GM18519 (cell line): ENCODE measurements at regions not wholly inside any gene's neighbourhood (a gene's known extent, or its start where the extent isn't known, plus 50 kb on each side); places are given as distances from the start of the nearest gene placed in this dataset.

Experiments used
- ATAC-seq: cut with Tn5 transposase; IDR thresholded peaks from one replicate; pipeline ENCODE4 v1.9.1; 2021; ENCODE audit warnings: mild to moderate bottlenecking, moderate library complexity; ENCODE audit not compliant: unreplicated experiment, low FRiP score

DNA sequence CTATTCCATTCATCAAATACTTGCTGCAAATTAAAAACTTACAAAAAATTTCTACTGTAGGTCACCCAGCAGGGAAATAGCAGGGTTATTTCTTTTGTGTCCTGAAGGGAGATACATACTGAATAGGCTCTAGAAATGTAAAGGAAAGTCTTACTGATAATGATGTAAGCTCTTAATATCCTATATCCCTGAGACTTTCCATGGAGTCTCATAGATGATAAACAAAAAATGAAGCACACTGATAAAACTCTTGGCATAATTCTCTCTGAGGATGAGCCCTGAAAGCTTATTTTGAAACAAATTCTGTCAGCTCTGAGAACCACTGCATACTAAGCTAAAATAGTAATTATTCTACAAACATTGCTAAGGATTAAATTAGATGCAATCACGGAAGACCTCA, 819.6 kb upstream of the PTPRD start:
- ATAC-seq, result no peak

DNA sequence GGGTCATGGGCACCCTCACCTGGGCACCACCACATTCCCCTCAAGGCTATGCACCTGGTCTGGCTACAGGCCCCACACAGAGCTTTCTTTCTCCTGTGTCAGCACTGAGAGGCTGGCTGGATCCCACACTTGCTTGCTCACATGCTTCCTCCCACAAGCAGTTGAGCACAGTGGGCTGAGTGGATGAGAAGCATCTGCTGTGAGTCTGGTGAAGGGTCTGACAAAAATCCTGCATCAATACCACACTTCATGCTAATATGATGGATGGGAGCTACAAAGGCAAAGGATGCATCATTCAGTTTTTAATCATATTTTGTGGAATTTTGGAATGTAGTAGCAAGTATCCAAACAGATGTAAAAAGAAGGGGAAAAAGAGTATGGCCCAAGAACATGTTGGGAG, 830.8 kb upstream of the PTPRD start:
- ATAC-seq, result no peak

DNA sequence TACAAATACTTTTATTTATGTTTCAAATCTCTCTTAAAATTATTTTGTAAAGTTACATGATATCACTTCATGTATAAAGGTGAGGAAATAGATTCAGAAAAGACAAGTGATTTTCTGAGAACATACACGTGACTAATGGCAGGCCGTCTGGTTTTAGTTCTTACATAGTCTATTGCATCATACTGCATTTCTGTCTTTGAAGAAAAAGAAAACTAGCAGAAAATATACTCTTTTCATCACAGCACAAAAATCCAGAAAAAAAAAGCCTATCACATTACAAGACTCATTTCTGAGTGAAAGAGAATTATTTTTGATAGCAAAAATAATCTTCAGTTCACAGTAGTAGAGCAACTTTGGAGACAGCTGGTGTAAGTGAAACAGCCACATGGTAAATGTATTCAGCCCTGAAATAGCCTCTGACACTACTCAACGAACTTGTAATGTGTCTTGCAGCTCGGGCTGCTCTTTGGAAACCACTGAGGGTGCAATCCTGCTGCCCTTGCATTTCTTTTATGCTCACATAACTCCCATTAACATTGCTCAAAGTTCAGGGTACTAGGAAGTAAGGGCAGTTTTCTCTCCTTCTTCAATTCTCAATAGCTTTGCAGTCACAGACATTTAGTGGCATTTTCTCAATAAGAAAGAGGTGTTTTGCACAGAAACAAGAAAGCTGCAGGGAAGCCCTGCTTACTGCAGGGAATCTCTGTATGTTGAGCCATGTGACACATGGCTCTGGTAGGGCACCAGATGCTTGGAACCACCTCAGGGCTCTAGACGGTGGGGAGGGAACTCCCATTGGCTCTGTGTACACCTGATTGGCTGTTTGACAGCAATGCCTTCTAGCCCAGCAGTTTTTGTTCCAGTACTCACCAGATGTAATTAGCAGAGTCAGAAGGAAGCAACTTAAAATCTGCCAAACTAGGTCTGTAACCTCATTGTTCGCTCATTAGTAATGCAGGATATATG, 845.3 kb upstream of the PTPRD start:
- no peak for ATAC-seq

DNA sequence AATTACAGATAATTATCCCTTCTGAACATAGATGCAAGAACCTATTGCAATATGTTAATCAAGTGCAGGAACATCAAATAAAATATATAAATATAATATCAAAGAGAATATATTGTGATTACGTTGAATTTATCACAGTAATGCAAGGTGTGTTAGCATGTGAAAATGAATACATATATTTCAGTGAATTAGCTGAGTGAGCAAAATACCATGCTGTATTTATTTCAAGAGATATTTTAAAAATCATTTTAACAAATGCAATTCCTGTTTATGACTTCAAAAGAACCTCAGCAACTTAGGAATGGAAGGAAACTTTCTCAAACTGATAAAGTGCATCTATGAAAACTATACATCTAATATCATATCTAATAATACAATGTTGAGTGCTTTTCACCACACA, 856.9 kb upstream of the PTPRD start:
- no peak for ATAC-seq

DNA sequence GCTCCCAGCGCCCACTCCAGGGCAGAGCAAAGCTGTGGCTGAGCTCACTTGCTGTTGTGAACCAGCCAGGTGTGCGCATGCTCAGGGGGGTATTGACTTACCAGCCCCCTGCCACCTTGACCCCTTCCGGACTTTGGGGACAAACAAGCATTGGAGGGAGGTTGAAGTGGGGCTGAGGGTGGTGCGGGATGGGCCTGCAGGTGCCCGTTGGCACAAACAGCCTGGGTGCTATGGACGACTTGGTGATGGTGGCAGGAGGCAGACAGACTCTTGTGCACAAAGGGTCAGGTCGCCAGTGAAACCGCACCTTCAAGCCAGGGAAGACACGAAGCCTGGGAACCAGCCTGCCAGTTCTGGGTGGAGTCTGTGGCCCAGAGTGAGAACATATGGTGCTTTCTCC, 858.5 kb upstream of the PTPRD start:
- no peak for ATAC-seq

DNA sequence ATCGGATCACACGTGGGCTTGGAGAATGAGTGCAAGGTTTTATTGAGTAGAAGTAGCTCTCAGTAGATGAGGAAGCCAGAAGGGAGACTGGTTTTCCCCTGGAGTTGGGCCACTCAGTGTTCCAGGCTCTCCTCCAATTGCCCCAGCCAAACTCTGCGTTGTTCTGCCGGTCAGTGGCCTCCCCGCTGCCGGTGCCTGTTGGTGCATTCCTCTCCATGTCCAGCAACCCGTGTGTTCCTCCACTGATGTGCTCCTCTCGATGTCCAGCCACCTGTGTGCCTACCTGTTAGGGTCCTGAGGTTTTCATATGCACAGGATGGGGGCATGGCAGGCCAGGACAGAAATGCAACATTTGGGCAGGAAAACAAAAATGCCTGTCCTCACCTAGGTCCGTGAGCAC, 888.0 kb upstream of the PTPRD start:
- ATAC-seq, result no peak

DNA sequence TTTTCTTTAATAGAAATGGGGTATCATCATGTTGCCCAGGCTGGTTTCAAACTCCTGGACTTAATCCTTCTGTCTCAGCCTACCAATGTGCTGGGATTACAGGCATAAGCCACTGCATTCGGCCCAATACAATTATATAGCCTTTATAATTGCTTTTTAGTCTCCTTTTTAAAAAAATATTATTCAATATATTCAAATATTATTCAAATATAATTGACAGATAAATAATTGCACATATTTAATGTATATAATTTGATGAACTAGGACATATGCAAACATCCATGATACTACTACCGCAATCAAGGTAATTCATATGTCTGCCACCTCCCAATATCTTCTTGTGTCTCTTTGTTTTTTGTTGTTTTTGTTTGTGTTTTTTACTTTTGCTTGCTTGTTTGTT, 894.2 kb upstream of the PTPRD start:
- no peak for ATAC-seq

DNA sequence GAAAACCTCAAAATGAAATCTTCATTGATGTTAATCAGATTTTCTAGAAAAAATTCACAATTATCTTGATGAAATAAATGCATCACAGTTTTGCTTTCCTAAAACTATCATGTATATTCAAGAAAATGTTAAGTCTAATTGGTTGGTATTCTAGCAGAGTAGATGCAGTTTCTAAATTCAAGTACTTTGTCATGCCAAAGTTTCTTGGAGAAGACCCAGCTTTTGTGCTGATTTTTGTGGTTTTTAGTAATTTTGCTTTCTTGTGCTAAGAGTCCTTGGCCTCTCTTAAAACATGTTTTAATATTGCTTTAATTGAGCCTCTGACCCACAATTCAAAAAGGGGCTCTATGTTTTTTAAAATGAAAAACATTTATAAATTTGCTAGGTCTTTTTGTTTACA, 924.8 kb upstream of the PTPRD start:
- ATAC-seq, result no peak

DNA sequence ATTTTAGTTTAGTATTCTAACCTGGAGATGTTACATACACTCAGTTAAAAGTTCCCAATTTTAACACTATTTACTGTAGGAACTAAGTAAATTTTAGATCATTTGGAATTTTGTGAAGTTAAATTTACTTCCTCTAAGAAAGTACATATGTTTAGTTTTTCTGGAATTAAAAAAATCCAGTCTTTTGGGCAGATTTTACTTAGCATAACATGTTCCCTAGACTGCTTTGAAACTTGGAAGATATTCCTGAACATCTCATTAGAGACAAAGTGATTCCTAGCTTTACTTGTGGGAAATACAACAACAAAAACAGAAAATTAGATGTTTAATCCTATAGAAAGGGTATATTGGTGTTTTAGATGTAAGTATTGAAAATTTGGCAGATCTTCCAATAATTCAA, 930.0 kb upstream of the PTPRD start:
- no peak for ATAC-seq

DNA sequence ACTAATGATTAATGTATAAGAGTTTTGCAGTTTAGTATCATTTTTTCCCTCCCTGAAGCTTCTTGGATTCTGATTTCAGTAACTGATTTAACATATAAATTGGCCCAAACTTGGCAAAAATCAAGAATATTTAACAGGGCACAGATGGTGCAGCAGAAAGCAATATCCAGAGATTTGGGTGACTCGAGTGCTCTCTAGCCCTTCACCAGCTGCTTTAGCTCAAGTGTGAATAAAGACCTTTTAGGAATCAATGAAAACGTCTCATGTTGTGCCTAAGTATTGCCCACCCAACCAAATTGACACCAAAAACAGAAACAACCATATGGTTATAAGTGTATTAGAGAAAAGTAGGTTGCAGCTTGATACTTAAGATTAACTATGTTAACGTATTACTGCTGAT, 933.4 kb upstream of the PTPRD start:
- ATAC-seq, result no peak

DNA sequence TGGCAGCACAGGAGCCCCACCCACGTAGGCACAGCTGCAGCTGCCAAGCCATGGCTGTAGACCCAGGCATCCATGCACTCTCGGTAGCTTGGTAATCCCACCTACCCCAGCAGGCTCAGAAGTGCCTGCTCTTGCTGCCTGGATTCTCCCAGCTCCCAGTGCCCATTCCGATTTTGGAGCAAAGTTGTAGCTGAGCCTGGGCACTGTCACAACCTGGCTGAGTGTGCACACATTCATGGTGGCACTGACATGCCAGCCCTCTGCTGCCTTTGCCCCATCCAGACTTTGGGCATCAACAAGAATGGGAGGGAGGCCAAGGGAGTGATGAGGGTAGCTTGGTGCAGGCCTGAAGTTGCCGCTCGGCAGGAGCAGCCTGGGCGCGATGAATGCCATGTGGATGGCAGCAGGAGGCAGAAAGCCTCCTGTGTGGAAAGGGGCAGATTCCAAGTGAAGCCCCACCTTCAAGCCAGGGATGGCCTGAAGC, 936.6 kb upstream of the PTPRD start:
- ATAC-seq, result no peak

DNA sequence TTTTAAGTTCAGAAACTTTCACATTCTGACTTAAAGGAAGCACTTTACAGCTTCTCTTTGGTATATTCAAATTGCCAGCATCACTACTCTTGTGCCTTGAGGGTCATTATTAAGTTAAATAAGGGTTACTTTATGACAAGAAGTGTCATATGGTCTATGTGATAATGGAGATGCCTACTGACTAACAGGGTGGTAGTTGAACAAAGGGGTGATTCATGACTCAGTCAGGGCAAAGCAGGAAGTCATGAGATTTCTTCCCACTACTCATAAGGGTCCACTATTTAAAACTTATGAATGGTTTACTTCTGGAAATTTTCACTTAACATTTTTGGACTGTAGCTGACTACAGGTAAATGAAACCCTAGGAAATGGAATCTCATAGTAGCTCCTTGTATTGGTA, 938.3 kb upstream of the PTPRD start:
- ATAC-seq, result no peak

DNA sequence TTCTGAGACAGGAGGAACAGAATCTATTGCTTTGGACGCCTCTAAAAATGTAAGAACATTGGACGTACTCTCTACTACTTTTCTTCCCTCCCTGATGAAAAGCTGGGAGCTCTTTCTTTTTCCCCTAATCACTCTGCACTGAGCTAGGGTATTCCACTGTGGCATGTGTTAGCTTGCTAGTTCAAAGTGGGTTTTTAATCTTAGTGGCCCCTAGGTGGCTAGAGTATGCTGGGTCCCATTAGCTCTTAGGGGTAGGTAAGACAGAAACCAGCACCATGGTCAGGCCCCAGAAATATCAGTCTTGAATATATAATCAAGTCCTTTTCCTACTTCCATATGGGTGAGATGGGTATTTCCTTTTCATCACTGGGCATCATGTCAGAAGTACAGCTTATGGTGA, 945.2 kb upstream of the PTPRD start:
- no peak for ATAC-seq

DNA sequence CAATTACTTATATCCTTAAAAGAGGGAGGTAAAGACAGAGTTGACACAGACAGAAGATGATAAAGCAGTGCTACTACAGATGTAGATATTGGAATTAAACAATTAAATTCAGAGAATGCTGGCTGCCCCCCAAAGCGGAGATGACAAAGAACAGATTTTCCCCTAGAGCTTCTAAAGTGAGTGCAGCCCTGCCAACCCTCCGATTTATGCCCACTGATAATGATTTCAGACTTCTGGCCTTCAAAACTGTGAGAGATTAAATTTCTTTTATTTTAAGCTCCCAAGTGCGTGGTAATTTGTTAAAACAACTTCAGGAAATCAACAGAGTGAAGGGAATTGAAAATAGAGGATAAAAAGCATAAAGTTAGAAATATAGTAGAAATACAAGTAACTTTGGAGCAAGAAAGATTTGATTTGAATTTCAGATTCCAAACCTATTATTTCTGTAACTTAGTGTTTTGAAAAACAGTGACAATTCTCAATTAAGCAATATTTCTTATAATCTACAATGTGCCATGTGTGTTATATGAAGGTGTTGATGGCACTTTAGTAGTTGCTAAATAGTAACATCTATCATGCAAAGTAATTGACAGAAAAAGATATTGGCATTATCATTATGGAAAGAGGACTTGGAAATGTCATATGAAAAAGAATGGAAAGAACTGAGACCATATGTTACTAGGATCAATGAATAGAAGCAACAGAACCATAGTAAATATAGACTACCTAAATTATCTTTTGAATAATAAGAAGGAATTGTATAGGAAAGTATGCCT, 946.4 kb upstream of the PTPRD start:
- no peak for ATAC-seq

DNA sequence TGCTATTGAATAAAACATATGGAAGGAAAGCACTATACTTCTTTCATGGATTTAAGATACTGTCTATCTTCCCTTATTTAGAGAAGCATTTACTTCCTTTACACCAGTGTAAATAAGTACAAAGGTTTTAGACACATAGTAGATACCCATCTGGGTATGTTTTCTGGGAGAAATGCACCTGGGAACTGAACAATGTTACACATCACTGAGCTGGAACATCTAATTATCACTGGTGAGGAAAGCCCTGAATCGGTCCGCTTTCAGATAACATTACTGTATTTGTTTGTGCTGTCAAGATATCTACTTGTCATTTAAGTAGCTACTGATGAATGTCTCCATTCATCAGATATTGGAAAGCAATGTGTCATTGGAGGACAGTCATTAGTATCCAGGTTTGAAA, 964.7 kb upstream of the PTPRD start:
- ATAC-seq, result no peak

DNA sequence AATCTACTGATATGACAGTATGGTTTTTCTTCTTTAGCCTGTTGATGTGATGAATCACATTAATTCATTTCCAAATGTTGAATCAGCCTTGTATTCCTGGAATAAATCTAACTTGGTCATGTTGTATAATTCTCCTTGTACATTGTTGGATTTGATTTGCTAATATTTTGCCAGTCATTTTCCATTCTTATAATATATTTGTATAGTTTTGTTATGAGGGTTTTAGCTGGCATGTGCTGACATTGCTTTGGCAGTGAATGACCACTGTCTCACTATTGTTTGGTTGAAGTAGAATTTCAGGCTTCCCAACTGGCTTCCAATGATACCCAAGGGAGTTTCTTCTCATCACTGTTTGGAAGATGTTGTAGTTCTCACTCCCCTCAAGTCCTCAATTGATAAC, 983.0 kb upstream of the PTPRD start:
- ATAC-seq, result no peak

DNA sequence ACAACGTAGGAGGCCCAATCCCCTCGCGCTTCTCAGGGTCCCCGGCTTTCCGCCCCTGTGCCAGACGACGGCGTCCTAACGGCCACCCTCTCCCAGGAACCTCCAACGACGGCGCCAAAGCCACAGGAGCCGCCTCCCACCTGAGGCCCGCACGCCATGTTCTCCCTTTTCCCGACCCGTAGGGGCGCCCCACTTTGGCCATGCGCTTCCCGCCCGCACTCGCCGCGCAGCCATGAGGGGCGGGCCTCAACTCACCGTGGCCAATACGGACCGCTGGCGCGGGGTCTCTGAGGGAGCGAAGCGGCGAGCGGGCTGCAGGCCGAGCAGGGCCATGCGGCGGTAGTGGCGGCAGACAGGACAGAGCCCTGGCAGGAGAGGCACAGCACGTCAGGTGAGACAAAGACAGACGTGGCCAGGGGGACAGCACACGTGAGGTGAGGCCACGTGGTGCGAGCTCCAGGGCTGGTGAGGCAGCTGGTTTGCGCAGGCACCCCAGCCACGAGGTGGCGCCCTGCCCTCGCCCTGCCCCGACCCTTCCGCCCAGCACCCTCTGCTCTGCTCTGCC, 1005.5 kb upstream of the PTPRD start:
- no peak for ATAC-seq

DNA sequence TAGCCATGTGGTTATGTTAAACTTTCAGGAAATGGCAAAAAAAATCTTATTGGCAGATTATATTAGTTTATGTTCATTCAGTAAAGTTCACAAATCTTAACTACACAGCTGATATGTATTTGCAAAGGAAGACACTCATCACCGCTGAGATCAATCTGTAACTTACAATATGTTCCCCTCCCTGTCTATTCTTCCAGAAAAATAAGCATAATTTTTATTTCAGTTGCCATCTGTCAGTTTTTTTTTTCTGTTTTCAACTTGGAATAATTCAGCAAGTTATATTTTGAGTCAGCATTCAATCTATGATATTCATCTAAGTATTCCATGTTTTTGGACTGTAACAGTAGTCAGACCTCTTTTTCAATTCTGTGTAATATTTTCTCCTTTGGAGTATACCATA, 1019.9 kb upstream of the PTPRD start:
- ATAC-seq, result no peak

DNA sequence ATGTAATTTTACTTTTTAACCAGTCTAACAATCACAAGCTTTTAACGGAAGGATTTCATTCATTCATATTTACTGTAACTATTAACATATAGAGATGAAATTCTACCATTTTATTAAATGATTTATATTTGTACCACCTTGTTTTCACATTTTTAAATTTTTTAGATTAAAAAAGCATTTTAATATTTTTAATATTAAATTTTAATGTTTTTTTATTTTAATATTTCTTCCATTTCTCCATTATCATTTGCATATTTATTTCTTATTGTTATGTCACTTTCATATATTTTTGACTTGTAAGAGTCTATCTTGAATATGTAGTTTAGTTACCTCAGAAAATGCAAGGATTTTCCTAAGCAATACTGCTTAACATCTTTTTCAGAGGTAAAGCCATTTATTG, 1034.0 kb upstream of the PTPRD start:
- no peak for ATAC-seq

DNA sequence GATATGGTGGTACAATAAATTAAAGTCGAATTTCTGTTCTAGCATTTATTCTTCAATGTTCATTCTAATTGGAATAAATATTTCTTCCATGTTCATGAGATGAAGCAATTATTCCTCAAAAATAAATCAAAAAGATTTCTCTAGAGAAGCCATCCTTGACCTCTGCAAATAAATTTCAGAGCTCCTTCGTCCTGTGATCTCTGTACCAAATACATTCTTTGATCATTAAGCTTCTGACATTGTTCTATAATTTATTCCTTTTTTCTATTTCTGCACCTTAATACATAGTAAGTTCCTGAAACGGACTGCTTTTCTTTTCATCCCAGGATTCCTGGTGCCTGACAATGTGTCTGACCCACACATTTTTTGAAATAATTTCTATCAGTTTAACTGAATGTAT, 1039.3 kb upstream of the TYRP1 start:
- no peak for ATAC-seq

DNA sequence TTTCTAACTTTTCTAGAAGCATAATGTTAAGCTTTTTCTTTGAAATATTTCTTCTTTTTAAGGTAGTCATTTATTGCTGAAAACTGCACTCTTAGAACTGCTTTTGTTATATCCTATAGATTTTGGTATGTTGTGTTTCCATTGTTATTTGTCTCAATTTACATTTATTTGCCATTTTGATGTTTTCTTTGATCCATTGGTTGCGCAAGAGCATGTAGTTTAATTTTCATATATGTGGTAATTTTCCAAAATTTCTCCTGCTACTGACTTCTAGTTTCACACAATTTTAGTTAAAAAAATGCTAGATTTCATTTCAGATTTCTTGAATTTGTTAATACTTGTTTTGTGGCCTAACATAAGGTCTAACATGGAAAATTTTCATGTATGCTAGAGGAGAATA, 1029.3 kb upstream of the TYRP1 start:
- ATAC-seq, result no peak
